Smooth muscle cell (in vitro differentiated cells): ENCODE measurements at regions not wholly inside any gene's neighbourhood (a gene's known extent, or its start where the extent isn't known, plus 50 kb on each side); places are given as distances from the start of the nearest gene placed in this dataset.
A peak's percentile ranks its signal among the peaks of the same experiment; 100 is the strongest.
"Not testable (repeated sequence)": the region's sequence is repeated elsewhere in the genome, so short reads cannot be mapped to it uniquely, and the experiment has no call there.

ENCODE experiments used
- DNase-seq: peaks from one replicate; lab custom pipeline; 2025; ENCODE audit not compliant: unreplicated experiment; lab: John Stamatoyannopoulos, UW
- H2AFZ ChIP-seq: fragments of 200-600 bp; sonication (generic); 2 replicates; pipeline ENCODE4 v1.6.0; 2016; ENCODE audit warnings: antibody characterized with exemption, low read depth, mild to moderate bottlenecking
- H3F3A ChIP-seq: fragments of 200-600 bp; sonication (generic); 2 replicates; pipeline ENCODE4 v1.6.0; 2017; ENCODE audit warnings: antibody characterized with exemption, low read depth
- H3K27ac ChIP-seq: fragments of 200-600 bp; sonication (generic); 2 replicates; pipeline ENCODE4 v1.5.1; 2016; ENCODE audit warnings: low read depth, mild to moderate bottlenecking
- H3K27me3 ChIP-seq: fragments of 200-600 bp; sonication (generic); 2 replicates; pipeline ENCODE4 v1.6.1; 2016; ENCODE audit warnings: low read depth, mild to moderate bottlenecking
- H3K36me3 ChIP-seq: fragments of 200-600 bp; sonication (generic); 2 replicates; pipeline ENCODE4 v1.5.1; 2016; ENCODE audit warnings: low read depth
- H3K4me1 ChIP-seq: fragments of 200-600 bp; sonication (generic); 2 replicates; pipeline ENCODE4 v1.5.1; 2016; ENCODE audit warnings: low read depth
- H3K4me2 ChIP-seq: fragments of 200-600 bp; sonication (generic); 2 replicates; pipeline ENCODE4 v1.6.0; 2016; ENCODE audit warnings: mild to moderate bottlenecking
- H3K4me3 ChIP-seq: fragments of 200-600 bp; sonication (generic); 2 replicates; pipeline ENCODE4 v1.5.1; 2016; ENCODE audit warnings: mild to moderate bottlenecking
- H3K79me2 ChIP-seq: fragments of 200-600 bp; sonication (generic); 2 replicates; pipeline ENCODE4 v1.6.0; 2016; ENCODE audit warnings: low read depth, mild to moderate bottlenecking
- H3K9ac ChIP-seq: fragments of 200-600 bp; sonication (generic); 2 replicates; pipeline ENCODE4 v1.6.0; 2016; ENCODE audit warnings: low read depth
- H3K9me3 ChIP-seq: fragments of 200-600 bp; sonication (generic); replicated peaks from 2 replicates; pipeline ENCODE4 v1.5.1; 2016; ENCODE audit warnings: low read depth
- H4K20me1 ChIP-seq: fragments of 200-600 bp; sonication (generic); 2 replicates; pipeline ENCODE4 v1.6.0; 2016; ENCODE audit warnings: low read depth
- CTCF ChIP-seq: fragments of 200-600 bp; sonication (generic); IDR thresholded peaks from 2 replicates; pipeline ENCODE4 v1.5.1; 2017; ENCODE audit warnings: borderline replicate concordance, mild to moderate bottlenecking, antibody characterized with exemption; ENCODE audit not compliant: insufficient read depth, poor library complexity, severe bottlenecking
- WGBS: methylation state at CpG from one replicate; pipeline ENCODE4 v1.1.7; 2016; ENCODE audit warnings: low lambda C conversion rate; 5-methylcytosine and 5-hydroxymethylcytosine counted together

GRCh38 chr16:65574326-65574966 lies 452.6 kb upstream of the CDH11 start:
- whole genome bisulfite sequencing: 76% methylated on average over 13 of the region's 13 CpGs
- no peak for TF ChIP-seq CTCF

GRCh38 chr16:65572156-65572555 lies 450.3 kb upstream of the CDH11 start:
- WGBS: 44% methylated on average over 1 of the region's 1 CpG
- Histone ChIP-seq H3K4me2 (peak overlapping the region; percentile 55), H2AFZ (no peak overlapping the region), H3K27ac (peak overlapping the region; percentile 81), H3K9me3 (no peaks in the 10 kb centered on the region), H4K20me1 (no peaks in the 10 kb centered on the region), H3K79me2 (no peaks in the 10 kb centered on the region), H3K27me3 (no peaks in the 10 kb centered on the region), H3K4me1 (peaks cover 4% of the 10 kb centered on the region), H3K4me3 (no peak overlapping the region), H3K9ac (peak overlapping the region; percentile 8), H3K36me3 (no peaks in the 10 kb centered on the region), H3F3A (peaks cover 6% of the 10 kb centered on the region)
- TF ChIP-seq CTCF: no peak
- DNase-seq: no peak

More at GRCh38 chr16:65574326-65574966, 452.6 kb upstream of the CDH11 start:
- peaks cover 4% of the 10 kb centered on the region for H3K4me1 ChIP-seq
- H3F3A ChIP-seq: peaks cover 6% of the 10 kb centered on the region
- no peaks in the 10 kb centered on the region for H3K36me3 ChIP-seq
- no peaks in the 10 kb centered on the region for H3K9me3 ChIP-seq
- no peaks in the 10 kb centered on the region for H4K20me1 ChIP-seq
- no peak overlapping the region for H3K9ac ChIP-seq
- no peak overlapping the region for H2AFZ ChIP-seq
- no peak for DNase-seq
- H3K4me2 ChIP-seq: no peak overlapping the region
- H3K79me2 ChIP-seq: no peaks in the 10 kb centered on the region
- H3K27ac ChIP-seq: no peak overlapping the region
- H3K4me3 ChIP-seq: no peak overlapping the region
- no peaks in the 10 kb centered on the region for H3K27me3 ChIP-seq

- no peaks in the 10 kb centered on the region for H3K36me3 ChIP-seq
- H3K27ac ChIP-seq: no peak overlapping the region
- H3K4me3 ChIP-seq: no peak overlapping the region
- H2AFZ ChIP-seq: no peak overlapping the region
- 92% methylated on average over 1 of the region's 1 CpG for WGBS
- DNase-seq: no peak
- H4K20me1 ChIP-seq: no peaks in the 10 kb centered on the region
- peaks cover 6% of the 10 kb centered on the region for H3F3A ChIP-seq
- no peaks in the 10 kb centered on the region for H3K79me2 ChIP-seq
- no peak overlapping the region for H3K9ac ChIP-seq
- H3K4me1 ChIP-seq: peaks cover 4% of the 10 kb centered on the region
- no peaks in the 10 kb centered on the region for H3K27me3 ChIP-seq
- H3K4me2 ChIP-seq: no peak overlapping the region
- TF ChIP-seq CTCF: no peak
- no peaks in the 10 kb centered on the region for H3K9me3 ChIP-seq
These were observed 448.4 kb upstream of the CDH11 start for GRCh38 chr16:65570261-65570660.

GRCh38 chr16:65559846-65560245 lies 438.0 kb upstream of the CDH11 start:
- Histone ChIP-seq H3K27ac (no peak overlapping the region), H3K4me2 (no peak overlapping the region), H2AFZ (no peak overlapping the region), H4K20me1 (no peaks in the 10 kb centered on the region), H3K4me1 (no peaks in the 10 kb centered on the region), H3K9me3 (peaks cover 7% of the 10 kb centered on the region), H3K4me3 (no peak overlapping the region), H3K79me2 (no peaks in the 10 kb centered on the region), H3K27me3 (no peaks in the 10 kb centered on the region), H3K36me3 (no peaks in the 10 kb centered on the region), H3K9ac (no peak overlapping the region), H3F3A (no peaks in the 10 kb centered on the region)
- no peak for TF ChIP-seq CTCF
- no peak for DNase-seq
- WGBS: 88% methylated on average over 3 of the region's 3 CpGs

GRCh38 chr16:65549689-65550088 lies 427.8 kb upstream of the CDH11 start:
- not testable (repeated sequence) for H3K9me3 ChIP-seq, H3K79me2 ChIP-seq, DNase-seq, H3K9ac ChIP-seq, H4K20me1 ChIP-seq, H3K36me3 ChIP-seq, H3K4me3 ChIP-seq, H3K27me3 ChIP-seq
- 17% methylated on average over 1 of the region's 1 CpG for WGBS
- Histone ChIP-seq H3K4me2 (peak overlapping the region; percentile 82), H3K27ac (peak overlapping the region; percentile 96), H3F3A (peaks cover 27% of the 10 kb centered on the region), H2AFZ (peak overlapping the region; percentile 85), H3K4me1 (peaks cover 44% of the 10 kb centered on the region)
